Esophagus muscularis mucosa (tissue), 4 donors: ENCODE measurements at regions not wholly inside any gene's neighbourhood (a gene's known extent, or its start where the extent isn't known, plus 50 kb on each side); places are given as distances from the start of the nearest gene placed in this dataset.

Experiments
- DNase-seq: peaks from one replicate; pipeline ENCODE4 v3.0.0-alpha.2; 2017; ENCODE audit errors: extremely low spot score
- H3K27ac ChIP-seq, 4 donors: fragments of 200-600 bp; sonication (generic); replicated peaks in 1 of 4; 1 replicate in 3 of 4; 2 replicates in 1 of 4; pipeline ENCODE4 v1.5.1; 2016 to 2019; ENCODE audit warnings: mild to moderate bottlenecking in 1 of 4
- H3K27me3 ChIP-seq, 4 donors: fragments of 200-600 bp; sonication (generic); one replicate each; pipeline versions ENCODE4 v1.5.1 to v1.6.0; 2016 to 2019
- H3K36me3 ChIP-seq, 4 donors: fragments of 200-600 bp; sonication (generic); one replicate each; pipeline ENCODE4 v1.5.1; 2016 to 2019
- H3K4me1 ChIP-seq, 4 donors: fragments of 200-600 bp; sonication (generic); one replicate each; pipeline ENCODE4 v1.5.1; 2016 to 2019
- H3K4me3 ChIP-seq, 4 donors: fragments of 200-600 bp; sonication (generic); 1 replicate in 2 of 4; 2 replicates in 2 of 4; pipeline ENCODE4 v1.5.1; 2016 to 2019; ENCODE audit warnings: mild to moderate bottlenecking in 4 of 4, moderate library complexity in 1 of 4
- H3K9me3 ChIP-seq, 4 donors: fragments of 200-600 bp; sonication (generic); 1 replicate in 3 of 4; 2 replicates in 1 of 4; pipeline ENCODE4 v1.5.1; 2016 to 2019
- EP300 ChIP-seq: sonication (generic); formaldehyde crosslinking; IDR thresholded peaks from one replicate; pipeline ENCODE4 v1.6.1; 2017; ENCODE audit warnings: antibody characterized with exemption
- POLR2A ChIP-seq: fragments of 450-650 bp; IDR thresholded peaks from one replicate; pipeline ENCODE4 v1.6.1; 2017; ENCODE audit warnings: antibody characterized with exemption, moderate library complexity, mild to moderate bottlenecking, low read depth
- POLR2AphosphoS5 ChIP-seq, 2 donors: sonication (generic); formaldehyde crosslinking; IDR thresholded peaks; one replicate each; pipeline ENCODE4 v1.6.1; 2017; ENCODE audit warnings: antibody characterized with exemption in 2 of 2
- WGBS: methylation state at CpG from one replicate; pipeline ENCODE4 v1.1.5; 2018; 5-methylcytosine and 5-hydroxymethylcytosine counted together
- intact Hi-C: fragments of 100-400 bp; cut with DNase I; formaldehyde crosslinking; loops from one replicate; pipeline ENCODE4 v1.15.1; 2023
- TF ChIP-seq, protein P1 (sequence below), 3 experiments: fragments of 200-600 bp in 2 of 3; fragments of 450-650 bp in 1 of 3; sonication (generic) in 2 of 3; IDR thresholded peaks; one replicate each; pipeline ENCODE4 v1.5.1; 2017 to 2019; ENCODE audit warnings: antibody characterized with exemption in 3 of 3, mild to moderate bottlenecking in 2 of 3, moderate library complexity in 1 of 3

DNA sequence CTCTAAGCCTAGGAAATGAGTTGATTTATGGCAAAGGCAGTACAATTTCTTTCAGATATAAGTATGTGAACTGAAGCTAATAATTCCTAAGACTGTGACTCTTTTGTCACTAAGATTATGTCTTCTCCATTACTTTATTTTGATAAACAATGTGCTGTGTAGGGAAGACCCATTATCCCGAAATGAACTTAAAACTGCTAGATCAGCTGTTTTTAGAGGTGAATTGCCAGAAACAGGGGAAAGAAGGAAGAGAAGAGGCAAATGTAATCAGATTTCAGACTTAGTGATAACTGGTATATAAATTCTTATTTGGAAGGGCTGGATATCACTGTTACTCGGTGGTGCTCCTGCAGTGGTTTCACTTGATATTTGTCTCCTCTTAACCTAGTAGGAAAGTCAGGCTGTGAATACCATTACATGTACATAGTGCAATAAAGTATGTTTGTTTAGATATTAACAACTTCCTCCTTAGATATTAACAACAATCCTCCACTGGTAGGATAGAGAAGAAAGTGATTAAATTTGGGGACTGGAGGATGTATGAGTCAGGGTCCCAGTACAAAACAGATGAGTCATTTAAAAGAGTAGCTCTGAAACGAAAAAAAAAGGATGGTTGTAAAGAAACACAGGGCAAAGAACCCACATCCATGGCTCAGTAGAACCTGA lies 338.5 kb upstream of the KCNH8 start:
- Histone ChIP-seq H3K36me3 (no peaks in the 10 kb centered on the region), H3K27ac (no peak overlapping the region), H3K9me3 (no peaks in the 10 kb centered on the region), H3K4me3 (no peak overlapping the region), H3K4me1 (no peaks in the 10 kb centered on the region), H3K27me3 (no peaks in the 10 kb centered on the region)
- no peak for DNase-seq
- TF ChIP-seq EP300, result no peak
- TF ChIP-seq, protein P1, sequence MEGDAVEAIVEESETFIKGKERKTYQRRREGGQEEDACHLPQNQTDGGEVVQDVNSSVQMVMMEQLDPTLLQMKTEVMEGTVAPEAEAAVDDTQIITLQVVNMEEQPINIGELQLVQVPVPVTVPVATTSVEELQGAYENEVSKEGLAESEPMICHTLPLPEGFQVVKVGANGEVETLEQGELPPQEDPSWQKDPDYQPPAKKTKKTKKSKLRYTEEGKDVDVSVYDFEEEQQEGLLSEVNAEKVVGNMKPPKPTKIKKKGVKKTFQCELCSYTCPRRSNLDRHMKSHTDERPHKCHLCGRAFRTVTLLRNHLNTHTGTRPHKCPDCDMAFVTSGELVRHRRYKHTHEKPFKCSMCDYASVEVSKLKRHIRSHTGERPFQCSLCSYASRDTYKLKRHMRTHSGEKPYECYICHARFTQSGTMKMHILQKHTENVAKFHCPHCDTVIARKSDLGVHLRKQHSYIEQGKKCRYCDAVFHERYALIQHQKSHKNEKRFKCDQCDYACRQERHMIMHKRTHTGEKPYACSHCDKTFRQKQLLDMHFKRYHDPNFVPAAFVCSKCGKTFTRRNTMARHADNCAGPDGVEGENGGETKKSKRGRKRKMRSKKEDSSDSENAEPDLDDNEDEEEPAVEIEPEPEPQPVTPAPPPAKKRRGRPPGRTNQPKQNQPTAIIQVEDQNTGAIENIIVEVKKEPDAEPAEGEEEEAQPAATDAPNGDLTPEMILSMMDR (IDR thresholded peaks at IDR 0.05), result no peak
- intact Hi-C loops, result no loop called here
- 71% methylated on average over 3 of the region's 3 CpGs for WGBS

DNA sequence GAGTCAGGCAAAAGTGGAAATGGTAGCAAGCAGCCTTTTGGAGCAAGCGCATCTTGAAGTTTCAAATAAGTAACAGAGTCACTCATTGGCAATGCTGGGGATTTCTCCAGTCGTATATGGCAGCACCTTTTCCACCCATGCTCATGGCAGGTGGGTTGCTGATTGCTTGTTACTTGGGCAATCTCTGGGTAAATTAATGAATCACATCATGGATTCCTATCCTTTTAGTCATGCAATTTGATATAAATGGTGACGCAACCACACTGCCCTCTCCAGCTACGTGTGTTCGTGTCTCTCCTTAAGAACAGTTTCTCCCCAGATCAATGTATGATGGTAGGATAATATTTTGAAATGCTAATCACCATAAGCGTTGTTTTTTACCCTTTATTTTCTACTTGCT lies 339.9 kb upstream of the KCNH8 start:
- H3K27ac ChIP-seq, result no peak overlapping the region
- no peaks in the 10 kb centered on the region for H3K27me3 ChIP-seq
- H3K36me3 ChIP-seq, result no peaks in the 10 kb centered on the region
- WGBS, result 92% methylated on average over 6 of the region's 6 CpGs
- no peaks in the 10 kb centered on the region for H3K4me1 ChIP-seq
- DNase-seq, result no peak
- intact Hi-C loops, result no loop called here
- H3K9me3 ChIP-seq, result no peaks in the 10 kb centered on the region
- H3K4me3 ChIP-seq, result no peak overlapping the region
- no peak for TF ChIP-seq POLR2AphosphoS5 (IDR thresholded peaks at IDR 0.05)
- no peak for TF ChIP-seq POLR2A
- no peak for TF ChIP-seq EP300
- TF ChIP-seq, protein P1 (IDR thresholded peaks at IDR 0.05), result no peak

DNA sequence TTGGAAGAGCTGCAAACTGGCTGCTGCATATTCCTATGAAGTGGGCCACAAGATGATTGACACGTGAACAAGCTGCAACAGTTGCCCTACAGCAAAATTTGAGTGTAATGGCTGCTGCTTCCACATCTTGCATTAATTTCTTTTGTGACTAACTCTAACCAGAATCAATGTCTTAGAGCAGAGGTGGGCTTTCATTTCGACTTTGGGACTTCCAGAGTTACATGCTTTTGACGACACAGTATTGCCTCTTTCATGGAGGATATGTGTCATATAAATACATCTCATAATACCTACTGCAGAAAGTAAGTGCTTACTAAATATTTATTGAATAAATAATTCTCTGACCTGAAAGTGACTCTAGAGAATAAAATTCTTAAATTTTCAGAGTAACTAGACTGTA lies 340.7 kb upstream of the KCNH8 start:
- no peaks in the 10 kb centered on the region for H3K4me1 ChIP-seq
- TF ChIP-seq, protein P1 (IDR thresholded peaks at IDR 0.05), result no peak
- TF ChIP-seq POLR2A (no peak), POLR2AphosphoS5 (IDR thresholded peaks at IDR 0.05) (no peak), EP300 (no peak)
- 77% methylated on average over 3 of the region's 3 CpGs for WGBS
- H3K4me3 ChIP-seq, result no peak overlapping the region
- H3K9me3 ChIP-seq, result no peaks in the 10 kb centered on the region
- intact Hi-C loops, result no loop called here
- H3K27me3 ChIP-seq, result no peaks in the 10 kb centered on the region
- H3K27ac ChIP-seq, result no peak overlapping the region
- H3K36me3 ChIP-seq, result no peaks in the 10 kb centered on the region
- DNase-seq, result no peak

DNA sequence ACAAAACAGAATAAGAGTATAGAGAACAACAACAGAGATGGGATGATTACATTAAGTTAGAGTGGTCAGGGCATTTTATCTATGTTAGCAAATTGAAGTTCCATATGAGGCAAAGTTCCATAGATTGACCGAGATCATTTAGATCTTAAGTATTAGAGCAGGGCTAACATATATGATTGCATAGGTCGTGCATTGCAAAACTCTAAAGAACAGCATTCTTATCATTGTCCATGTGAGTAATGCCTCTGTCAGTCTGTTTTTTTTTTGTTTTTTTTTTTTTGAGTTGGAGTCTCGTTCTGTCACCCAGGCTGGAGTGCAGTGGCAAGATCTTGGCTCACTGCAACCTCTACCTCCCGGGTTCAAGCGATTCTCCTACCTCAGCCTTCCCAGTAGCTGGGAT lies 341.7 kb upstream of the KCNH8 start:
- WGBS, result 87% methylated on average over 5 of the region's 5 CpGs
- no peaks in the 10 kb centered on the region for H3K4me1 ChIP-seq
- H3K4me3 ChIP-seq, result no peak overlapping the region
- no peak for TF ChIP-seq EP300
- TF ChIP-seq POLR2A, result no peak
- TF ChIP-seq POLR2AphosphoS5 (IDR thresholded peaks at IDR 0.05), result no peak
- TF ChIP-seq, protein P1 (IDR thresholded peaks at IDR 0.05), result no peak
- H3K36me3 ChIP-seq, result no peaks in the 10 kb centered on the region
- intact Hi-C loops, result no loop called here
- DNase-seq, result no peak
- H3K9me3 ChIP-seq, result no peaks in the 10 kb centered on the region
- no peak overlapping the region for H3K27ac ChIP-seq
- no peaks in the 10 kb centered on the region for H3K27me3 ChIP-seq

DNA sequence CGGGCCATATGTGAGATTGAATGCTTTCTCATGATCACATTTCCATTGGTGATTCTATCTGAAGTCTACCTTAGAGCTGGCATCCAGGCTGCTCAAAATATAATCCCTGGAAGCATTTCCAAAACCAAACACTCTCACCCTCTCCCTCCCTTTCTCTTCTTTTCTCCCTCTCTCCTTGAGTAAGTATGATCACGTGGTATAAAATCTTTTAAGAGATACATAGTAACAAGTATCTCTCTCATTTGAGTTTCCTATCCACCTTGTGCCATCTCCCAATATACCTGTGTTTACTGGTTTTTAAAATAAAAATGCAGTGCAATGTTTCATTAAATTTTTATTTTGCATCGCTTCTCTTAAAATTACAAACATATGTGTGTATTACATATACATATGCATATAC lies 350.9 kb upstream of the KCNH8 start:
- TF ChIP-seq EP300, result no peak
- TF ChIP-seq, protein P1 (IDR thresholded peaks at IDR 0.05), result no peak
- TF ChIP-seq POLR2A, result no peak
- no peak for TF ChIP-seq POLR2AphosphoS5 (IDR thresholded peaks at IDR 0.05)
- 87% methylated on average over 3 of the region's 3 CpGs for WGBS
- Histone ChIP-seq H3K36me3 (no peaks in the 10 kb centered on the region), H3K27me3 (no peaks in the 10 kb centered on the region), H3K4me3 (no peak overlapping the region), H3K27ac (no peak overlapping the region), H3K9me3 (no peaks in the 10 kb centered on the region), H3K4me1 (no peaks in the 10 kb centered on the region)
- intact Hi-C loops, result no loop called here
- DNase-seq, result no peak
